ENCODE measurements at regions not wholly inside any gene's neighbourhood (a gene's known extent, or its start where the extent isn't known, plus 50 kb on each side); places are given as distances from the start of the nearest gene placed in this dataset.

GRCh38 chr5:69038539-69038938, 55.3 kb upstream of the SLC30A5 start:
- Histone ChIP-seq H3K4me3 (ENCODE audit: low read depth in 1 of 2, low read length in 2 of 2) (no peak overlapping the region), H3K27ac (ENCODE audit: low read length) (no peak overlapping the region), H3K27me3 (ENCODE audit: low read depth, low read length) (no peaks in the 10 kb centered on the region), H3K36me3 (ENCODE audit: control insufficient read depth in 1 of 2, insufficient read depth in 2 of 2, low read length in 2 of 2) (no peaks in the 10 kb centered on the region), H3K9me3 (ENCODE audit: control insufficient read depth in 1 of 2, low read length in 2 of 2) (no peaks in the 10 kb centered on the region), H3K4me1 (ENCODE audit: control insufficient read depth in 1 of 2, insufficient read depth in 2 of 2, low read length in 2 of 2) (no peaks in the 10 kb centered on the region)

DNA sequence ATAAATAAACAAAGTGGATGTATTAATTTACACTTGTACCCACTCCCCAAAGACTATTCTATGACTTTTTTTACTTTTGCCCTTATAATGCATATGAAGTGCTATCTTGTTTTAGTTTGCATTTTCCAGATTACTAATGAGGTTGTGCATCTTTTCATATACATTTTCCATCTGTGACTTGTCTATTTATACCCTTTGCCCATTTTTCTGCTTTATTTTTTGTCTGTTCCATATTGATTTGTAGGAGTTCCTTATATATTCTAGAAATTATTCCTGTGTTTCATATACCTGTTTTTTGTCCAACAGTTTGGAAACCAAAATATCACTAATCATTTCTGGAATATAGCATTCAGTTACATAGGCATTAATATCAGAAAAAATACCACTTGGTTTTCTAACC, 54.0 kb upstream of the SLC30A5 start:
- no peaks in the 10 kb centered on the region for H3K9me3 ChIP-seq (ENCODE audit: control insufficient read depth in 1 of 2, low read length in 2 of 2)
- no peak overlapping the region for H3K4me3 ChIP-seq (ENCODE audit: low read depth in 1 of 2, low read length in 2 of 2)
- no peaks in the 10 kb centered on the region for H3K27me3 ChIP-seq (ENCODE audit: low read depth, low read length)
- H3K36me3 ChIP-seq (ENCODE audit: control insufficient read depth in 1 of 2, insufficient read depth in 2 of 2, low read length in 2 of 2), result no peaks in the 10 kb centered on the region
- H3K4me1 ChIP-seq (ENCODE audit: control insufficient read depth in 1 of 2, insufficient read depth in 2 of 2, low read length in 2 of 2), result no peaks in the 10 kb centered on the region
- H3K27ac ChIP-seq (ENCODE audit: low read length), result no peak overlapping the region

DNA sequence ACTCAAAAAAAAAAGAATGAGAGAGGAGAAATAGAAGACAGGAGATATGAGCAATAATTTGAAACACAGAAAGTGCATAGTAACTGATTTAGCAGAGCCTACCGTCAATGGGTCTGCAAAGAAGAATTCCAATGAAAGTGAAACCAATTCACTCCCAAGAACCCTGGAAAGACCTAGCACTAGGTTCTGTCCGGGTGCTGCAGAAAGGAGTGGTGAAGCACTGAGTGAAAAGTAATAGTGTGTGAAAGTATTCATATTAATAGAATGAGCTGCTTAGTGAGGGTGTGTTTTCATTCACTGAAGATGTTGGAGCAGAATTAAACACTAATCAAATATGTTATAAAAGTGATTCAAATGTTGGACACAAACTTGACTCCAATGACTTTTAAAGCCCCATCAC, 51.3 kb upstream of the SLC30A5 start:
- no peaks in the 10 kb centered on the region for H3K9me3 ChIP-seq (ENCODE audit: control insufficient read depth in 1 of 2, low read length in 2 of 2)
- H3K4me1 ChIP-seq (ENCODE audit: control insufficient read depth in 1 of 2, insufficient read depth in 2 of 2, low read length in 2 of 2), result no peaks in the 10 kb centered on the region
- no peaks in the 10 kb centered on the region for H3K36me3 ChIP-seq (ENCODE audit: control insufficient read depth in 1 of 2, insufficient read depth in 2 of 2, low read length in 2 of 2)
- H3K27ac ChIP-seq (ENCODE audit: low read length), result no peak overlapping the region
- H3K4me3 ChIP-seq (ENCODE audit: low read depth in 1 of 2, low read length in 2 of 2), result peak overlapping the region in 1 of 2 donors; percentile 60
- no peaks in the 10 kb centered on the region for H3K27me3 ChIP-seq (ENCODE audit: low read depth, low read length)

DNA sequence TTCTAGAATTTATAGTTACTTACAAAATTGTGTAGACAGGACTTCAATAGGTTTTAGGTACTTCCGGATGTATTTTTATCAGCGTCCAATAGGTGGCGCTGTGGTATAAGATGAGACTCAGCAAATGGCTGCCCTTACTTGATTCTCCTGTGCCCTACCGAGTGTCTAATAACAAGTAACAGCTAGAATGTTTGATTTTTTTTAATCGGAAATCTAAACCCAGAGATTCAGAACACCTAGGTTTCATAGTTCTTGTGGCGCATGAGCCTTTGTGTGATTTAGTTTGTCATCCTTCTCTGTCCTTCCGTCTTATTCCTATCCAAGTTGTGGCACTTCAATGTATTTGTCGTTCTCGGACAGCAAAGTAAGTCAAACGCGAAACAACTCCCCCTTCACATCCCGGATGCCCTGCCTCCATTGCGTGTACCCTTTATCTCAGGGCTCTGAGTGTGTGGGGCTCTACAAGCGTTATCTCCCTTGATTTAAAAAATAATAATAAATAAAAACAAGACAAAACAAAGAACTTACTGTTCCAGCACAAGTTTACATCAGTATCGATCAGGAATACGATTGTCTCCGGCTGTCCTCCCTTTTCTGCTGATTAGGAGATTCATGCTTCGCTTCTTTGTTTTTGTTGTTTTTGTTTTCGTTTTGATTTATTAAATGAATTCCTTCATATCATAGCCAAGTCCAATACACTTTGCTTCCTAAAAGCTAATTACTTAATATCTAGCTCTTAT, 50.7 kb upstream of the SLC30A5 start:
- peak overlapping the region; percentile 60 to 81 for H3K4me3 ChIP-seq (ENCODE audit: low read depth in 1 of 2, low read length in 2 of 2)
- no peaks in the 10 kb centered on the region for H3K4me1 ChIP-seq (ENCODE audit: control insufficient read depth in 1 of 2, insufficient read depth in 2 of 2, low read length in 2 of 2)
- H3K27ac ChIP-seq (ENCODE audit: low read length), result peak overlapping the region; percentile 79
- no peaks in the 10 kb centered on the region for H3K9me3 ChIP-seq (ENCODE audit: control insufficient read depth in 1 of 2, low read length in 2 of 2)
- no peaks in the 10 kb centered on the region for H3K36me3 ChIP-seq (ENCODE audit: control insufficient read depth in 1 of 2, insufficient read depth in 2 of 2, low read length in 2 of 2)
- H3K27me3 ChIP-seq (ENCODE audit: low read depth, low read length), result no peaks in the 10 kb centered on the region

GRCh38 chr5:69043655-69043996, 50.2 kb upstream of the SLC30A5 start:
- peak overlapping the region; percentile 60 to 81 for H3K4me3 ChIP-seq (ENCODE audit: low read depth in 1 of 2, low read length in 2 of 2)
- H3K27ac ChIP-seq (ENCODE audit: low read length), result no peak overlapping the region
- no peaks in the 10 kb centered on the region for H3K27me3 ChIP-seq (ENCODE audit: low read depth, low read length)

More at GRCh38 chr5:69043655-69043996, 50.2 kb upstream of the SLC30A5 start:
- H3K4me1 ChIP-seq (ENCODE audit: control insufficient read depth in 1 of 2, insufficient read depth in 2 of 2, low read length in 2 of 2), result no peaks in the 10 kb centered on the region
- H3K9me3 ChIP-seq (ENCODE audit: control insufficient read depth in 1 of 2, low read length in 2 of 2), result no peaks in the 10 kb centered on the region
- H3K36me3 ChIP-seq (ENCODE audit: control insufficient read depth in 1 of 2, insufficient read depth in 2 of 2, low read length in 2 of 2), result no peaks in the 10 kb centered on the region
